Astrocyte of the cerebellum (primary cell): ENCODE measurements at regions not wholly inside any gene's neighbourhood (a gene's known extent, or its start where the extent isn't known, plus 50 kb on each side); places are given as distances from the start of the nearest gene placed in this dataset.

Source experiments
- DNase-seq: peaks from one replicate; pipeline ENCODE4 v3.0.0-alpha.2; 2011; ENCODE audit warnings: low read depth
- H3K4me3 ChIP-seq: 2 replicates; pipeline ENCODE4 v1.5.1; 2011; ENCODE audit warnings: mild to moderate bottlenecking, low read depth, low read length, moderate library complexity
- in situ Hi-C: cut with HindIII; loops from 2 replicates; pipeline ENCODE4 v1.10.0; 2017; ENCODE audit warnings: low sequenced_read_pairs
- TF ChIP-seq, protein P1 (sequence below): IDR thresholded peaks from 2 replicates; pipeline ENCODE4 v1.5.1; 2012; ENCODE audit warnings: low read length, low read depth, moderate library complexity, mild to moderate bottlenecking; ENCODE audit errors: missing control alignments

- DNase-seq, result no peak
- in situ Hi-C loops, result no loop called here
- TF ChIP-seq, protein P1, sequence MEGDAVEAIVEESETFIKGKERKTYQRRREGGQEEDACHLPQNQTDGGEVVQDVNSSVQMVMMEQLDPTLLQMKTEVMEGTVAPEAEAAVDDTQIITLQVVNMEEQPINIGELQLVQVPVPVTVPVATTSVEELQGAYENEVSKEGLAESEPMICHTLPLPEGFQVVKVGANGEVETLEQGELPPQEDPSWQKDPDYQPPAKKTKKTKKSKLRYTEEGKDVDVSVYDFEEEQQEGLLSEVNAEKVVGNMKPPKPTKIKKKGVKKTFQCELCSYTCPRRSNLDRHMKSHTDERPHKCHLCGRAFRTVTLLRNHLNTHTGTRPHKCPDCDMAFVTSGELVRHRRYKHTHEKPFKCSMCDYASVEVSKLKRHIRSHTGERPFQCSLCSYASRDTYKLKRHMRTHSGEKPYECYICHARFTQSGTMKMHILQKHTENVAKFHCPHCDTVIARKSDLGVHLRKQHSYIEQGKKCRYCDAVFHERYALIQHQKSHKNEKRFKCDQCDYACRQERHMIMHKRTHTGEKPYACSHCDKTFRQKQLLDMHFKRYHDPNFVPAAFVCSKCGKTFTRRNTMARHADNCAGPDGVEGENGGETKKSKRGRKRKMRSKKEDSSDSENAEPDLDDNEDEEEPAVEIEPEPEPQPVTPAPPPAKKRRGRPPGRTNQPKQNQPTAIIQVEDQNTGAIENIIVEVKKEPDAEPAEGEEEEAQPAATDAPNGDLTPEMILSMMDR, result no peak
These were observed 106.3 kb downstream of the OGFRL1 start for GRCh38 chr6:71394926-71395325.

GRCh38 chr6:71395731-71396409, 107.3 kb downstream of the OGFRL1 start:
- TF ChIP-seq, protein P1, result no peak
- in situ Hi-C loops, result no loop called here
- H3K4me3 ChIP-seq, result no peak overlapping the region
- DNase-seq, result no peak

More at GRCh38 chr6:71394926-71395325, 106.3 kb downstream of the OGFRL1 start:
- H3K4me3 ChIP-seq, result no peak overlapping the region

- no peak overlapping the region for H3K4me3 ChIP-seq
- no peak for DNase-seq
- in situ Hi-C loops, result no loop called here
- TF ChIP-seq, protein P1, result no peak
These were observed 107.8 kb downstream of the OGFRL1 start for GRCh38 chr6:71396410-71396801.

DNA sequence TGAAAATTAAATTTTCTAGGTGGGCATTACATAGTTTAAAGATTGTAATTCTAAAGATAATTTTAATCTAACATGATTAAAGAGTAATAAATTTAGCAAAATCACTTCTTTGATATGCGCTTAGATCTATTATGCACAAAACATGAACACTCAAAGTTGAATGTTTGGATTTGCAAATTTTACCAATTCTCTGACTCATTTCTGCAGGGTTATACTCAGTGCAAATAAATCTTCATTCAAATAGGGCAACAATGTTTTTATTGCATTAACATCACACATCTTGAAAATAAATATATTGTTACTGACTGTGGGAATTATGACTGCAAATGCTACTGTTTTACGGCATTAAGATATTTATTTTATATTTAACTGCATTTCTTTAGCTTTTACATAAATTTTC, 110.7 kb downstream of the OGFRL1 start:
- in situ Hi-C loops, result no loop called here
- H3K4me3 ChIP-seq, result no peak overlapping the region

DNA sequence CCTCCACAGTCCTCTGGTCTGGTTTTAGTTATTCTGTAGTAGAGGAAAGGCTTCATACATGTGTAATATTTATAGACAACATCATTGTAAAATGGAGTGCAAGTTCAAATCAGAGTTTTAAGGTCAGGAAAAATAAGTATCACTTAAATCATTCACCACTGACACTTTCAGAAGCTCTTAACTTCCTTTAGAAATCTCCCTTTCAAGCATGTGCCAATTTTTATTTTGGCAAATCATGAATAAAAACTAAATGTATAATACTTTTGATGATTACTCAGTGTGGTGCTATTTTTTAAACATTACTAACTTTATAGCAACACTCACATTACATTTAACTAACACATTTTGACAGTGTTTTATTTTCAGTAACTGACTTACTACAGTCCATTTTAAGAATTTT, 112.2 kb downstream of the OGFRL1 start:
- TF ChIP-seq, protein P1, result no peak
- DNase-seq, result no peak
- H3K4me3 ChIP-seq, result no peak overlapping the region
- in situ Hi-C loops, result no loop called here

More for the DNA sequence above, 110.7 kb downstream of the OGFRL1 start:
- no peak for DNase-seq
- TF ChIP-seq, protein P1, result no peak

DNA sequence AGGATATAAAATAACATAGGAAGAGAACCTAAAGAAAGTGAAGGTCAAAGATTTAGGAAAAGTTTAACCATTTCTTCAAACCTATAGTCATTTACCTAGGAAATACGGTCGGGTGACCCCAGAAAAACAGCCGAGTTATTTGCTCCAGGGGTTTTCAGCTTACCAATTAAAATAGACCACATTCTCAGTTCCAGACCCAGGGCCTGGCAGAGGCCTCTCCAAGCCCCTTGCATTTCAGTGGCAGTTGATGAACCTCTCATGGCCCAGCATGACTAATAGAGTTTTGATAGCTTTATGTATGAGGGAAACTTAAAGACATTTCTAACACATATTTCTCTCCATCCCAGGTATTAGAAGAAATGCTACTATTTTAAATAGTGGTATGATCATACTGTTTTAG, 113.5 kb downstream of the OGFRL1 start:
- TF ChIP-seq, protein P1, result no peak
- in situ Hi-C loops, result no loop called here
- no peak overlapping the region for H3K4me3 ChIP-seq
- DNase-seq, result no peak
